ENCODE measurements at regions not wholly inside any gene's neighbourhood (a gene's known extent, or its start where the extent isn't known, plus 50 kb on each side); places are given as distances from the start of the nearest gene placed in this dataset.
"Not testable (repeated sequence)": the region's sequence is repeated elsewhere in the genome, so short reads cannot be mapped to it uniquely, and the experiment has no call there.

GRCh38 chr21:9772348-9772672, 749.1 kb upstream of the TPTE start (continued):
- no peak for TF ChIP-seq PKNOX1 (IDR thresholded peaks at IDR 0.05)
- no peak for TF ChIP-seq IRF2 (CRISPR knock-in tag; IDR thresholded peaks at IDR 0.05)

- POLR2A ChIA-PET; BruUV-seq (replicated peaks); H3K9ac ChIP-seq (ENCODE audit: insufficient read depth in 1 of 2, low read depth in 2 of 2, low read length in 2 of 2); H3K4me1 ChIP-seq (replicated peaks in 1 of 2; ENCODE audit: control insufficient read depth in 2 of 2, insufficient read depth in 2 of 2, low read length in 2 of 2); intact Hi-C loops (cut with micrococcal nuclease); DNase-seq (ENCODE audit: extremely low read depth in 1 of 4, low spot score in 3 of 4); H3K4me3 ChIP-seq; H3K4me2 ChIP-seq (ENCODE audit: insufficient read depth, low read length); H3K27ac ChIP-seq (ENCODE audit: extremely low read depth, low read depth, low read length); H3K9me1 ChIP-seq (ENCODE audit: control insufficient read depth, insufficient read depth, low read length); H2AFZ ChIP-seq (ENCODE audit: low read depth, low read length); CTCF ChIA-PET (ENCODE audit: low intra/inter-chr PET ratio); ATAC-seq; H3K27me3 ChIP-seq (ENCODE audit: control insufficient read depth in 2 of 2, insufficient read depth in 2 of 2, low read length in 2 of 2); H3K9me3 ChIP-seq (replicated peaks; ENCODE audit: control insufficient read depth, insufficient read depth, low read depth, low read length); H3K36me3 ChIP-seq (ENCODE audit: control insufficient read depth, insufficient read depth, low read length); H3K79me2 ChIP-seq (ENCODE audit: control insufficient read depth, insufficient read depth, low read length); H4K20me1 ChIP-seq (replicated peaks; ENCODE audit: control insufficient read depth, insufficient read depth, low read length); FAIRE-seq; in situ Hi-C loops (cut with MboI): not testable (repeated sequence)
- WGBS (ENCODE audit: insufficient coverage, low coverage, missing lambda C conversion rate), result 14% methylated on average over 8 of the region's 8 CpGs
These were observed 748.4 kb upstream of the TPTE start for GRCh38 chr21:9772877-9773420.

GRCh38 chr21:9774347-9774746, 747.0 kb upstream of the TPTE start:
- Histone ChIP-seq H3K9ac (ENCODE audit: insufficient read depth in 1 of 2, low read depth in 2 of 2, low read length in 2 of 2) (no peak overlapping the region), H3K79me2 (ENCODE audit: control insufficient read depth, insufficient read depth, low read length) (no peaks in the 10 kb centered on the region), H3K27ac (ENCODE audit: extremely low read depth, low read depth, low read length) (no peak overlapping the region), H3K36me3 (ENCODE audit: control insufficient read depth, insufficient read depth, low read length) (no peaks in the 10 kb centered on the region), H3K4me1 (replicated peaks in 1 of 2; ENCODE audit: control insufficient read depth in 2 of 2, insufficient read depth in 2 of 2, low read length in 2 of 2) (no peaks in the 10 kb centered on the region), H2AFZ (ENCODE audit: low read depth, low read length) (no peak overlapping the region), H3K4me2 (ENCODE audit: insufficient read depth, low read length) (no peak overlapping the region), H3K9me1 (ENCODE audit: control insufficient read depth, insufficient read depth, low read length) (no peaks in the 10 kb centered on the region), H3K9me3 (replicated peaks; ENCODE audit: control insufficient read depth, insufficient read depth, low read depth, low read length) (peaks cover 3% of the 10 kb centered on the region), H3K27me3 (ENCODE audit: control insufficient read depth in 2 of 2, insufficient read depth in 2 of 2, low read length in 2 of 2) (no peaks in the 10 kb centered on the region), H4K20me1 (replicated peaks; ENCODE audit: control insufficient read depth, insufficient read depth, low read length) (no peaks in the 10 kb centered on the region), H3K4me3 (no peak overlapping the region)
- BruUV-seq (replicated peaks), result no TSS peak
- FAIRE-seq, result no peak
- ChIA-PET POLR2A (no interaction called here), CTCF (ENCODE audit: low intra/inter-chr PET ratio) (no interaction called here)
- ATAC-seq, result no peak
- in situ Hi-C loops (cut with MboI), result no loop called here
- DNase-seq (ENCODE audit: extremely low read depth in 1 of 4, low spot score in 3 of 4), result no peak
- intact Hi-C loops (cut with micrococcal nuclease), result no loop called here
- WGBS (ENCODE audit: insufficient coverage, low coverage, missing lambda C conversion rate), result 11% methylated on average over 9 of the region's 9 CpGs
- TF ChIP-seq GMEB1 (CRISPR knock-in tag; IDR thresholded peaks at IDR 0.05) (no peak), ZNF41 (CRISPR knock-in tag; conservative IDR thresholded peaks at IDR 0.05) (no peak), POU5F1 (IDR thresholded peaks at IDR 0.05; ENCODE audit: borderline replicate concordance, low read depth, low read length, partially characterized antibody) (no peak), ZKSCAN1 (IDR thresholded peaks at IDR 0.05; ENCODE audit: low read depth, low read length) (no peak), ZMIZ1 (IDR thresholded peaks at IDR 0.05; ENCODE audit: low read depth in 2 of 2, low read length in 2 of 2) (no peak), PHB (CRISPR knock-in tag; IDR thresholded peaks at IDR 0.05) (no peak)
